Stomach (tissue), 4 donors: ENCODE measurements at regions not wholly inside any gene's neighbourhood (a gene's known extent, or its start where the extent isn't known, plus 50 kb on each side); places are given as distances from the start of the nearest gene placed in this dataset.

ENCODE experiments used
- CTCF ChIP-seq, 7 experiments: fragments of 450-650 bp in 4 of 7; fragments of 200-600 bp in 3 of 7; sonication (generic) in 3 of 7; IDR thresholded peaks; one replicate each; pipeline ENCODE4 v1.5.1; 2016 to 2019; ENCODE audit warnings: antibody characterized with exemption in 7 of 7, control low read depth in 2 of 7, mild to moderate bottlenecking in 1 of 7
- POLR2A ChIP-seq, 4 donors: fragments of 450-650 bp; IDR thresholded peaks; one replicate each; pipeline ENCODE4 v1.6.1; 2016; ENCODE audit warnings: antibody characterized with exemption in 4 of 4, control low read depth in 2 of 4, mild to moderate bottlenecking in 1 of 4, moderate library complexity in 1 of 4

DNA sequence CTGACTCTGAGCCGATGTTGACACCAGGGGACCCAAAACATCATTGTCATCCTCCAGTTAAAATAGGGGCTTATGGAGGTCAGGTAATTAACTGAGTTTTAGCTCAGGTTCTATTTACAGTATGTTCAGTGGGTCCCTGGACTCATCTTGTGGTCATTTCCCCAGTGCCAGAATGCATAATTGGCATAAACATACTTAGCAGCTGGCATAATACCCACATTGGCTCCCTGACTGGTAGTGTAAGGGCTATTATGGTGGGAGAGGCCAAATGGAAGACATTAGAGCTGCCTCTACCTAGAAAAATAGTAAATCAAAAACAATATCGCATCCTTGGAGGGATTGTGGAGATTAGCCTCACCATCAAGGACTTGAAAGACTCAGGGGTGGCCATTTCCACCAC lies 350.9 kb downstream of the C12orf75 start:
- TF ChIP-seq CTCF (IDR thresholded peaks at IDR 0.05) (no peak), POLR2A (IDR thresholded peaks at IDR 0.05) (no peak)
